Ovary (tissue), 3 donors: ENCODE measurements at regions not wholly inside any gene's neighbourhood (a gene's known extent, or its start where the extent isn't known, plus 50 kb on each side); places are given as distances from the start of the nearest gene placed in this dataset.

Source experiments
- EP300 ChIP-seq: sonication (generic); formaldehyde crosslinking; IDR thresholded peaks from one replicate; pipeline ENCODE4 v1.6.1; 2017; ENCODE audit warnings: antibody characterized with exemption
- POLR2A ChIP-seq: fragments of 450-650 bp; IDR thresholded peaks from one replicate; pipeline ENCODE4 v1.6.1; 2017; ENCODE audit warnings: antibody characterized with exemption, mild to moderate bottlenecking, moderate library complexity
- TF ChIP-seq, protein P1 (sequence below), 3 donors: fragments of 450-650 bp in 2 of 3; fragments of 200-600 bp in 1 of 3; IDR thresholded peaks; one replicate each; pipeline versions ENCODE4 v1.5.1 to v1.8.0; 2016 to 2022; ENCODE audit warnings: antibody characterized with exemption in 3 of 3, mild to moderate bottlenecking in 1 of 3
- donor health status: DM: no; HTN: no; CAD: no.

DNA sequence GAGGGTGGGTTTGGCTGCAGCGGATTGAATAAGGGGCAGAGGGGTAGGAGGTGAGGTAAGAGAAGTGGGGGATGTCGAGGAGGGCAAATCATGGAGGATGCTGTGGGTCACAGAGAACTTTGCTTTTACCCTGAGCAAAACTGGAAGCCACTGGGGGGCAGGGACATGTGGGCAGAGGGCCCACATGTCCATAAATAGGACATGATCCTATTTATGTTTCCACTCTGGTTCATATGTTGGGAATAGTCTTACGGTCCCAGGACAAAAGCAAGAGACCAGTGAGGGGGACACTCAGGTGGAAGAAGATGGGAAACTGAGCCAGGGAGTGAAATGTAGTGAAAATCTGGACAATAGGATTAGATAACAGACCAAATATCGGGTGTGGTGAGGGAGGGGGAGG, 85.5 kb upstream of the MRPS22 start:
- TF ChIP-seq EP300: no peak
- TF ChIP-seq, protein P1, sequence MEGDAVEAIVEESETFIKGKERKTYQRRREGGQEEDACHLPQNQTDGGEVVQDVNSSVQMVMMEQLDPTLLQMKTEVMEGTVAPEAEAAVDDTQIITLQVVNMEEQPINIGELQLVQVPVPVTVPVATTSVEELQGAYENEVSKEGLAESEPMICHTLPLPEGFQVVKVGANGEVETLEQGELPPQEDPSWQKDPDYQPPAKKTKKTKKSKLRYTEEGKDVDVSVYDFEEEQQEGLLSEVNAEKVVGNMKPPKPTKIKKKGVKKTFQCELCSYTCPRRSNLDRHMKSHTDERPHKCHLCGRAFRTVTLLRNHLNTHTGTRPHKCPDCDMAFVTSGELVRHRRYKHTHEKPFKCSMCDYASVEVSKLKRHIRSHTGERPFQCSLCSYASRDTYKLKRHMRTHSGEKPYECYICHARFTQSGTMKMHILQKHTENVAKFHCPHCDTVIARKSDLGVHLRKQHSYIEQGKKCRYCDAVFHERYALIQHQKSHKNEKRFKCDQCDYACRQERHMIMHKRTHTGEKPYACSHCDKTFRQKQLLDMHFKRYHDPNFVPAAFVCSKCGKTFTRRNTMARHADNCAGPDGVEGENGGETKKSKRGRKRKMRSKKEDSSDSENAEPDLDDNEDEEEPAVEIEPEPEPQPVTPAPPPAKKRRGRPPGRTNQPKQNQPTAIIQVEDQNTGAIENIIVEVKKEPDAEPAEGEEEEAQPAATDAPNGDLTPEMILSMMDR (IDR thresholded peaks at IDR 0.05): no peak
- TF ChIP-seq POLR2A: no peak
